Small intestine (tissue), 7 donors: ENCODE measurements at regions not wholly inside any gene's neighbourhood (a gene's known extent, or its start where the extent isn't known, plus 50 kb on each side); places are given as distances from the start of the nearest gene placed in this dataset.

ENCODE experiments used
- DNase-seq, 2 donors: peaks; one replicate each; pipeline versions ENCODE4 v3.0.0 to v3.0.0-alpha.2; 2013
- FAIRE-seq: peaks from 2 replicates; lab custom pipeline; 2012; peaks lifted over from hg19 to GRCh38; lab: Jason Lieb, UNC
- H3K27ac ChIP-seq, 3 donors: one replicate each; pipeline ENCODE4 v1.5.1; 2013; ENCODE audit warnings: low read length in 2 of 3, mild to moderate bottlenecking in 2 of 3, control low read depth in 1 of 3, inconsistent platforms in 1 of 3, low read depth in 1 of 3, moderate library complexity in 1 of 3
- H3K27me3 ChIP-seq, 3 donors: one replicate each; pipeline ENCODE4 v1.6.1; 2013; ENCODE audit warnings: low read length in 3 of 3, inconsistent platforms in 1 of 3; ENCODE audit not compliant: control insufficient read depth in 3 of 3, insufficient read depth in 3 of 3
- H3K36me3 ChIP-seq, 3 donors: one replicate each; pipeline ENCODE4 v1.6.1; 2013; ENCODE audit warnings: low read length in 3 of 3, inconsistent platforms in 1 of 3, low read depth in 1 of 3, mild to moderate bottlenecking in 1 of 3, moderate library complexity in 1 of 3; ENCODE audit not compliant: control insufficient read depth in 3 of 3, insufficient read depth in 2 of 3
- H3K4me1 ChIP-seq, 3 donors: one replicate each; pipeline ENCODE4 v1.6.1; 2013; ENCODE audit warnings: low read length in 2 of 3, inconsistent platforms in 1 of 3, low read depth in 1 of 3, mild to moderate bottlenecking in 1 of 3, moderate library complexity in 1 of 3; ENCODE audit not compliant: control insufficient read depth in 3 of 3, insufficient read depth in 2 of 3
- H3K4me3 ChIP-seq, 3 donors: one replicate each; pipeline ENCODE4 v1.5.1; 2013; ENCODE audit warnings: low read length in 3 of 3, control low read depth in 1 of 3, inconsistent platforms in 1 of 3, low read depth in 1 of 3, mild to moderate bottlenecking in 1 of 3, moderate library complexity in 1 of 3
- H3K9me3 ChIP-seq, 2 donors: one replicate each; pipeline ENCODE4 v1.6.1; 2013; ENCODE audit warnings: low read depth in 1 of 2, low read length in 1 of 2; ENCODE audit not compliant: control insufficient read depth in 2 of 2, insufficient read depth in 1 of 2
- WGBS, 3 donors: extraction: QIAGEN DNeasy Blood & Tissue Kit; methylation state at CpG; one replicate each; pipeline ENCODE4 v1.1.7; 2013; 5-methylcytosine and 5-hydroxymethylcytosine counted together
- donor health status: healthy with polysubstance abuse.
- donor health status: control.
- donor health status: control.
- donor health status: Bipolar disorder and iron deficiency.
- donor health status: healthy.

DNA sequence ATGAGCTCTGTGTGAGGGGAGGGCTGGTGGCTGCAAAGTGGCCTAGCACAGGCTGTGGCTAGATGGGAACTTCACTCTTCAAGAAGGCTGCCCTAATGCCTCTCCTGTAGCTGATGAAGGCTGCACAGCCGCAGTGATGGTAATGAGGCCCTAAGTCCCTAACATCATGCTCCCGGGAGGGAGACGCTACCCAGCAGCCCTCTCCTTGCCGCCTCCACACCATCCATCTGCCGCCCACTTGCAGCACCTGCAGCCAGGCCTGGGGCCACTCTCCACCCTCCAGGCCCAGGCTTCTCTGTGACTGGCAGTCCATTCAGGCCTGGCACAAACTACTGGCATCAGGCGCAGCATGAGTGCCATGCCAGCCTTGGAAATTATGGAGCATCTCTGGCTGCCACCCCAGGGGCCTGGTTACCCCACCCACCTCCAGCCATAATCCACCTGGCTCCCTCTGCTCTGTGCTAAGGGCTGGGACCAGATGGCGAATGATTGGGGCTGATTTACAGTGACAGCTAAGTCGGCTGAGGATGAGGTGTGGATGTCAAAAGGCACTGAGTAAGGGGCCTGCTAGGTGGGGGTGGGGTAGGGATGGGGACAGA, 284.2 kb downstream of the LRFN2 start:
- Histone ChIP-seq H3K9me3 (peaks cover 0 to 14% of the 10 kb centered on the region in 2 donors), H3K36me3 (no peaks in the 10 kb centered on the region), H3K27me3 (peaks cover 0 to 10% (median 0%) of the 10 kb centered on the region in 3 donors), H3K27ac (no peak overlapping the region), H3K4me3 (no peak overlapping the region), H3K4me1 (no peaks in the 10 kb centered on the region)
- FAIRE-seq: no peak
- WGBS, 3 donors: 83 to 91% (median 86%) methylated on average over 8 of the region's 8 CpGs
- no peak for DNase-seq

DNA sequence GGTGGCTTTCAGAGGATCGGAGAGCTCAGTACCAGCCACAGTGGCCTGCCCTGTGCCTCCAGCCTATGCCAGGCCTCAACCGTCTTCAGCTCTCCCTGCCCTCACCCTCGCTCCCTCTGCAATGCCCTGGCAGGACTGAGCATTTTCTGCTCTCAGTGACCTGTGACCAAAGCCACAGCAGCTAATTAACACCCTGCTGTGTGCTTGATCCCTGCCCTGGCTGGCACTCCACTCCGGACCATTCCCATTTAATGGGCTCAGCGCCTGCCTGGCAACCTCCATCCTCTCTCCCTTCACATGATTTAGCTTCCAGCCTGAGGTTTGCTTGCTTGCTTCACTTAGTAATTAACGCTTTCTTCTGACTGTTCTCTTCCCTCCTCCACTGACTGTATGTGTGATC, 287.5 kb downstream of the LRFN2 start:
- Histone ChIP-seq H3K36me3 (no peaks in the 10 kb centered on the region), H3K27me3 (no peaks in the 10 kb centered on the region), H3K9me3 (peaks cover 4 to 38% of the 10 kb centered on the region in 2 donors), H3K4me3 (no peak overlapping the region), H3K4me1 (no peaks in the 10 kb centered on the region), H3K27ac (no peak overlapping the region)
- DNase-seq (no peak), FAIRE-seq (no peak)
- 91 to 97% (median 95%) methylated on average over 6 of the region's 6 CpGs for WGBS, 3 donors

DNA sequence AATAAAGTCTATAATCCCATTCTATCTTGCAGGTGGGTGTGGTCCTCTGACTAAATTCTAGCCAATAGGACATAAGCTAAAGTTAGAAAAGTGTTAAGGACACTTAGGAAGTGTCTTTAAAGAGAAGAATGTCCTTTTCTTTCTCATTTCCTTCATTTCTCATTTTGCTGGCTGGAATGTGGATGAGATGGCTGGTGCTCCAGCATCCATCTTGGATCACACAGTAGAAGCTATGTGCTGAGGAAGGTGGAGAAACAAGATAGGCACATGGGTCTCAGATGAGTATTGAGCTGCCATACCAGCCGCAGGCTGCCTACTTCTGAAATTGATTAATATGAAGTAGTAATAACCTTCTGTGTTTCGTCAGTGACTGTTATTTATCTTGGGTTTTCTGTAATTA, 289.0 kb downstream of the LRFN2 start:
- Histone ChIP-seq H3K27ac (no peak overlapping the region), H3K4me3 (no peak overlapping the region), H3K4me1 (no peaks in the 10 kb centered on the region), H3K9me3 (peaks cover 4 to 40% of the 10 kb centered on the region in 2 donors), H3K36me3 (no peaks in the 10 kb centered on the region), H3K27me3 (no peaks in the 10 kb centered on the region)
- no peak for FAIRE-seq
- WGBS, 3 donors: 86 to 100% (median 91%) methylated on average over 2 of the region's 2 CpGs
- no peak for DNase-seq

DNA sequence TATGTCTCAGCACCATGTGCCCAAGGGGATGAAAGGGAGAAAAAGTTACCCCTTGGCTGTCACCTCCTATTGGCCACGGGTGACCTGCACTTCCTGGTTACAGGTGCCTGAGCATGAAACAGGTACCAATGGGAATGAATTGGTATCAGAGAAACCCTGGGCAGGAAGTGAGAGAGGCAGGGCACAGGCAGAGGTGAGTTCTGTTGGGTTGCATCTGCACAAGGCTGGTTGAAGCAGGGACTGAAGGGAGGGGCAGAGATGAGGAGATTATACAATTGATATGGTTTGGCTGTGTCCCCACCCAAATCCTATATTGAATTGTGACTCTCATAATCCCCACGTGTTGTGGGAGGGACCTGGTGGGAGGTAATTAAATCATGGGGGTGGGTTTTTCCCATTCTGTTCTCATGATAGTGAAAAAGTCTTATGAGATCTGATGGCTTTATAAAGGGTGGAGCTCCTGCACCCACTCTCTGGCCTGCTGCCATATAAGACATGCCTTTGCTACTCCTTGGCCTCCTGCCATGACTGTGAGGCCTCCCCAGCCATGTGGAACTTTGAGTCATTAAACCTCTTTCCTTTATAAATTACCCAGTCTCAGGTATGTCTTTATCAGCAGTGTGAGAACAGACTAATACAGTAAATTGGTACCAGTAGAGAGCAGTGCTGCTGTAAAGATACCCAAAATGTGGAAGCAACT, 291.8 kb downstream of the LRFN2 start:
- Histone ChIP-seq H3K27me3 (peaks cover 0 to 6% (median 0%) of the 10 kb centered on the region in 3 donors), H3K4me1 (no peaks in the 10 kb centered on the region), H3K27ac (no peak overlapping the region), H3K4me3 (no peak overlapping the region), H3K36me3 (no peaks in the 10 kb centered on the region), H3K9me3 (peaks cover 4 to 36% of the 10 kb centered on the region in 2 donors)
- 34 to 73% (median 62%) methylated on average over 2 of the region's 2 CpGs for WGBS, 3 donors
- FAIRE-seq: no peak
- DNase-seq: peak in 1 of 2 donors; percentile 53

DNA sequence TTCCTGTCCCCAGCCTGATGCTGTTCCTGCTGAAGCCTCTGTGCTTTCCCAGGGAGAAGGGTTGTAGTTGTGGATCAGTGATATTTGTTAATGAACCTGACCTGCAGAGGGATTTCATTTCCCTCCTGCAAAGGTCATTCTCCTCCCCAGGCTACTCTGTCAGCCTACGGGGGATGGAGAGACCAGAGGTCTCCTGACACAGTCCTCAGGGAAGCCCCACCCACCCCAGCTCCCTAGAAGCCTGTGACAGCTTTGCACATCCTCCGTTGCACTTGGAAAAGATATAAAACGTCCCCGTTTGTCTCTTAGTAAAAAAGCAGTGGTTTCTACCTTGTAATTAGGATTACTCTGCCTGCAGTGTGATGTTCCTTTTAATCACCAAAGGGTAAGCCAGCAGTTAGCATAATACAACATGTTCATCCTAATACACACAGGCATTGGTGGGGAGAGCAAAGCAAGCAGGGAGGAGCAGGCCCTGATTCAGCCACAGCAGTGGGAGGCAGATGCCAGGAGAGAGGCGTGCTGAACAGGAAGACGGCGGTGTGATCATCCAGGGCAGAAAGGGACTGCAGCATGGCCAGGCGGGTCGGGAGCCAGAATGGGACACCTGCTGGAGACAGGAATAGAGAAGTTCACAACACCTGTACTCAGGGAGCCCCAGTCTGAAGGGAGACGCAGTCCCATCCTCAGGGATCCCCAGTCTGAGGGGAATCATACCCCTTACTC, 293.5 kb downstream of the LRFN2 start:
- FAIRE-seq (no peak), DNase-seq (no peak)
- no peak overlapping the region for H3K4me3 ChIP-seq
- 56 to 66% (median 59%) methylated on average over 10 of the region's 10 CpGs for WGBS, 3 donors
- no peak overlapping the region for H3K27ac ChIP-seq
- H3K36me3 ChIP-seq: no peaks in the 10 kb centered on the region
- H3K9me3 ChIP-seq: peaks cover 4 to 36% of the 10 kb centered on the region in 2 donors
- peaks cover 0 to 12% (median 0%) of the 10 kb centered on the region in 3 donors for H3K27me3 ChIP-seq
- no peaks in the 10 kb centered on the region for H3K4me1 ChIP-seq

DNA sequence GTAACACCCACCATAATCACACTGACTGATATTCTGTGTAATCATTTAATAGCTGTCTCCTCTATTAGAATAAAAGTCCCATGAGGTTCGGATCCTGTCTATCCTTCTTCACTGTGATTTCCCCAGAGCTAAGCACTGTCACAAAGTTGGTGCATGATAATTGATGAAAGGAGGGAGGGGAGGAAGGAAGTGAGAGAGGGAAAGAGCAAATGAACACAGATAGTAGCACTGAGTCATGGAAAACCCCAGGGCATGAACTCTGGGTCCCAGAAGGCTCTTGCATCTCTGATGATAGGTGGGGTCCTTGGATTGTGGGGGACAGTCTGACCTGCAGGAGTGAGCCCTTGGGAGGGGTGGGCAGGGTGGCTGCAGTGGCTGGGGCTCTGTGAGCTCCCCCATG, 294.1 kb downstream of the LRFN2 start:
- H3K4me3 ChIP-seq: no peak overlapping the region
- H3K9me3 ChIP-seq: peaks cover 4 to 30% of the 10 kb centered on the region in 2 donors
- WGBS, 3 donors: 65 to 79% (median 75%) methylated on average over 1 of the region's 1 CpG
- H3K4me1 ChIP-seq: no peaks in the 10 kb centered on the region
- H3K36me3 ChIP-seq: no peaks in the 10 kb centered on the region
- FAIRE-seq (no peak), DNase-seq (no peak)
- H3K27ac ChIP-seq: no peak overlapping the region
- peaks cover 0 to 12% (median 0%) of the 10 kb centered on the region in 3 donors for H3K27me3 ChIP-seq

DNA sequence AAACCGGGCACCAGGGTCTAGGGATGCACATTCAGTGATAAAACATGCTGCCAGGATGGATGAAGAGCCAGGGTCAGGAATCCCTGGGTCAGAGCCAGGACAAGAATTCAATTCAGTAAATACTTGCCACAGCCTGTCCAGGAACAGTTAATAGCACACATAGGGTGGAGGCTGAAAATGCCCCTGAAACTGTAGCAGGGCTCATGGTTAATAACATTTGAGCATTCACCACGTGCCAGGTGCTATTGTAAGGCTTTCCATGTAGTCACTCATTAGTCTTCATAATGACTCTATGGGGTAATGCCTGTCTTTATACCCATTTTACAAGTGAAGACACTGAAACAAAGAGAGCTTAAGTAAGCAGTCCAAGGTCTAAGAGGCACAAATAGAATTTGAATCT, 296.3 kb downstream of the LRFN2 start:
- DNase-seq (no peak), FAIRE-seq (no peak)
- 25 to 46% (median 26%) methylated on average over 2 of the region's 2 CpGs for WGBS, 3 donors
- Histone ChIP-seq H3K4me3 (no peak overlapping the region), H3K36me3 (no peaks in the 10 kb centered on the region), H3K27ac (no peak overlapping the region), H3K9me3 (peaks cover 4 to 11% of the 10 kb centered on the region in 2 donors), H3K27me3 (peaks cover 0 to 22% (median 0%) of the 10 kb centered on the region in 3 donors), H3K4me1 (no peaks in the 10 kb centered on the region)

DNA sequence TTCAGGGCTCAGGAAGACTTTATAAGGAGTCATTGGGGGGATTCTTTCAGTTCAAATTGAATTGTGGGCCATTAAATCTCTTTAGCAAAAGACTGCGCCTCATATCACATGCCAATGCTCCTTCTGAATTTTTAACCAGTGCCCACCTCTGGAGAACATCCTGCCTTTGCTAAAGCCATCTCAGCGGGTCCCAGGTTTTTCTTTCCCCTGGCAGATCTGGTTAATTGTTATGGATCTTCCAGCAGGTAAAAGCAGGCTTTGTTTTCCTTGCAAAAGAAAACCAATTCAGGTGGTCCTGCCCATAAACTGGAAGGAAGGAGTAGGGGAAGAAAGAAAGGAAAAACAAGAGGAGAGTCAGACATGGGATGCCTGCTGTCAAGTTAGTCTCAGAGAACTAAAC, 298.2 kb downstream of the LRFN2 start:
- Histone ChIP-seq H3K27ac (no peak overlapping the region), H3K4me3 (no peak overlapping the region), H3K36me3 (no peaks in the 10 kb centered on the region), H3K4me1 (no peaks in the 10 kb centered on the region), H3K27me3 (peaks cover 0 to 33% (median 0%) of the 10 kb centered on the region in 3 donors), H3K9me3 (no peaks in the 10 kb centered on the region)
- WGBS, 3 donors: 87 to 94% (median 89%) methylated on average over 2 of the region's 2 CpGs
- FAIRE-seq (no peak), DNase-seq (no peak)
